Thyroid gland (tissue), 4 donors: ENCODE measurements at regions not wholly inside any gene's neighbourhood (a gene's known extent, or its start where the extent isn't known, plus 50 kb on each side); places are given as distances from the start of the nearest gene placed in this dataset.

Experiments
- DNase-seq, 2 donors: peaks; one replicate each; pipeline ENCODE4 v3.0.0-alpha.2; 2019
- H3K27ac ChIP-seq, 3 donors: fragments of 200-600 bp; sonication (generic); 1 replicate in 2 of 3; 2 replicates in 1 of 3; pipeline ENCODE4 v1.5.1; 2016 to 2019; ENCODE audit warnings: mild to moderate bottlenecking in 1 of 3, moderate library complexity in 1 of 3
- H3K27me3 ChIP-seq: fragments of 200-600 bp; sonication (generic); one replicate; pipeline ENCODE4 v1.5.1; 2019
- H3K36me3 ChIP-seq, 2 donors: fragments of 200-600 bp; sonication (generic); one replicate each; pipeline ENCODE4 v1.5.1; 2016 to 2019
- H3K4me1 ChIP-seq, 2 donors: fragments of 200-600 bp; sonication (generic); one replicate each; pipeline ENCODE4 v1.5.1; 2017 to 2019
- H3K4me3 ChIP-seq, 3 donors: fragments of 200-600 bp; sonication (generic); replicated peaks in 1 of 3; 1 replicate in 2 of 3; 2 replicates in 1 of 3; pipeline ENCODE4 v1.5.1; 2016; ENCODE audit warnings: mild to moderate bottlenecking in 1 of 3
- H3K9me3 ChIP-seq: fragments of 200-600 bp; sonication (generic); one replicate; pipeline ENCODE4 v1.5.1; 2017
- CTCF ChIP-seq, 6 experiments: fragments of 200-600 bp in 3 of 6; fragments of 450-650 bp in 3 of 6; sonication (generic) in 3 of 6; IDR thresholded peaks; one replicate each; pipeline ENCODE4 v1.5.1; 2016 to 2019; ENCODE audit warnings: antibody characterized with exemption in 6 of 6, mild to moderate bottlenecking in 2 of 6, inconsistent platforms in 1 of 6, moderate library complexity in 1 of 6
- POLR2A ChIP-seq, 2 donors: fragments of 450-650 bp; IDR thresholded peaks; one replicate each; pipeline ENCODE4 v1.6.1; 2017; ENCODE audit warnings: antibody characterized with exemption in 2 of 2, mild to moderate bottlenecking in 2 of 2, moderate library complexity in 1 of 2
- WGBS, 2 donors: methylation state at CpG; one replicate each; pipeline ENCODE4 v1.1.5; 2017; 5-methylcytosine and 5-hydroxymethylcytosine counted together
- intact Hi-C: fragments of 100-400 bp; cut with DNase I; formaldehyde crosslinking; loops from one replicate; pipeline ENCODE4 v1.15.1; 2023

- DNase-seq: no peak
- TF ChIP-seq CTCF (IDR thresholded peaks at IDR 0.05) (no peak), POLR2A (IDR thresholded peaks at IDR 0.05) (no peak)
- peaks cover 0 to 5% of the 10 kb centered on the region in 2 donors for H3K4me1 ChIP-seq
- 96 to 97% methylated on average over 1 of the region's 1 CpG for WGBS, 2 donors
- no peaks in the 10 kb centered on the region for H3K9me3 ChIP-seq
- H3K36me3 ChIP-seq: no peaks in the 10 kb centered on the region
- H3K27ac ChIP-seq: no peak overlapping the region
- H3K27me3 ChIP-seq: no peaks in the 10 kb centered on the region
- intact Hi-C loops: no loop called here
- no peak overlapping the region for H3K4me3 ChIP-seq
Observed at GRCh38 chr6:79780881-79781280, 149.8 kb downstream of the SH3BGRL2 start.

- Histone ChIP-seq H3K9me3 (no peaks in the 10 kb centered on the region), H3K36me3 (no peaks in the 10 kb centered on the region), H3K27ac (no peak overlapping the region), H3K4me3 (no peak overlapping the region), H3K4me1 (peaks cover 0 to 5% of the 10 kb centered on the region in 2 donors), H3K27me3 (no peaks in the 10 kb centered on the region)
- intact Hi-C loops: loop anchor here (5.0 kb wide), 1 partner anchor 33 kb away; no protein-coding TSS in a partner anchor
- no peak for DNase-seq
- TF ChIP-seq POLR2A (IDR thresholded peaks at IDR 0.05): no peak
- TF ChIP-seq CTCF (IDR thresholded peaks at IDR 0.05): no peak
- 94 to 95% methylated on average over 4 of the region's 4 CpGs for WGBS, 2 donors
Observed at GRCh38 chr6:79778816-79779215, 147.7 kb downstream of the SH3BGRL2 start.

GRCh38 chr6:79777713-79778579, 146.8 kb downstream of the SH3BGRL2 start:
- Histone ChIP-seq H3K4me3 (peak overlapping the region in 1 of 3 donors; percentile 26), H3K27ac (no peak overlapping the region), H3K9me3 (no peaks in the 10 kb centered on the region), H3K27me3 (no peaks in the 10 kb centered on the region), H3K4me1 (peaks cover 0 to 5% of the 10 kb centered on the region in 2 donors), H3K36me3 (no peaks in the 10 kb centered on the region)
- WGBS, 2 donors: 20 to 21% methylated on average over 24 to 29 of the region's 34 CpGs
- TF ChIP-seq CTCF (IDR thresholded peaks at IDR 0.05) (peak; percentile 80 to 99 (median 93)), POLR2A (IDR thresholded peaks at IDR 0.05) (no peak)
- DNase-seq: peak; percentile 74 to 80
- intact Hi-C loops: loop anchor here (5.0 kb wide), 1 partner anchor 34 kb away; no protein-coding TSS in a partner anchor

- DNase-seq: no peak
- Histone ChIP-seq H3K36me3 (no peaks in the 10 kb centered on the region), H3K9me3 (no peaks in the 10 kb centered on the region), H3K4me1 (peaks cover 0 to 5% of the 10 kb centered on the region in 2 donors), H3K4me3 (no peak overlapping the region), H3K27ac (no peak overlapping the region), H3K27me3 (no peaks in the 10 kb centered on the region)
- 58 to 80% methylated on average over 2 of the region's 2 CpGs for WGBS, 2 donors
- intact Hi-C loops: loop anchor here (5.0 kb wide), 1 partner anchor 36 kb away; no protein-coding TSS in a partner anchor
- TF ChIP-seq CTCF (IDR thresholded peaks at IDR 0.05) (no peak), POLR2A (IDR thresholded peaks at IDR 0.05) (no peak)
Observed at GRCh38 chr6:79776076-79776475, 144.9 kb downstream of the SH3BGRL2 start.

GRCh38 chr6:79775222-79775621, 144.1 kb downstream of the SH3BGRL2 start:
- no peak for DNase-seq
- Histone ChIP-seq H3K9me3 (no peaks in the 10 kb centered on the region), H3K27ac (no peak overlapping the region), H3K4me3 (no peak overlapping the region), H3K36me3 (no peaks in the 10 kb centered on the region), H3K4me1 (peaks cover 0 to 5% of the 10 kb centered on the region in 2 donors), H3K27me3 (no peaks in the 10 kb centered on the region)
- intact Hi-C loops: loop anchor here (5.0 kb wide), 1 partner anchor 37 kb away; no protein-coding TSS in a partner anchor
- WGBS, 2 donors: 81 to 89% methylated on average over 3 of the region's 3 CpGs
- TF ChIP-seq CTCF (IDR thresholded peaks at IDR 0.05) (no peak), POLR2A (IDR thresholded peaks at IDR 0.05) (no peak)
